NCI-H2107 (cell line): ENCODE measurements at regions not wholly inside any gene's neighbourhood (a gene's known extent, or its start where the extent isn't known, plus 50 kb on each side); places are given as distances from the start of the nearest gene placed in this dataset.

Experiments used
- DNase-seq: peaks from one replicate; lab custom pipeline; 2025; lab: John Stamatoyannopoulos, UW

- no peak for DNase-seq
These were observed 109.9 kb downstream of the AIPL1 start for GRCh38 chr17:6325051-6325450.

GRCh38 chr17:6323626-6324356 lies 111.1 kb downstream of the AIPL1 start:
- no peak for DNase-seq

GRCh38 chr17:6322316-6322715 lies 112.6 kb downstream of the AIPL1 start:
- DNase-seq = no peak

- DNase-seq = no peak
These were observed 120.6 kb downstream of the AIPL1 start for GRCh38 chr17:6314311-6314710.

- DNase-seq = no peak
These were observed 121.1 kb downstream of the AIPL1 start for GRCh38 chr17:6313835-6314234.

GRCh38 chr17:6306820-6307219 lies 128.1 kb downstream of the AIPL1 start:
- no peak for DNase-seq

GRCh38 chr17:6305613-6306360 lies 129.1 kb downstream of the AIPL1 start:
- no peak for DNase-seq

GRCh38 chr17:6304894-6305612 lies 129.9 kb downstream of the AIPL1 start:
- DNase-seq = no peak

- DNase-seq = no peak
These were observed 131.3 kb downstream of the AIPL1 start for GRCh38 chr17:6303664-6304063.

GRCh38 chr17:6299275-6299674 lies 135.6 kb downstream of the AIPL1 start:
- no peak for DNase-seq

GRCh38 chr17:6297960-6298359 lies 137.0 kb downstream of the AIPL1 start:
- no peak for DNase-seq

- no peak for DNase-seq
These were observed 137.8 kb downstream of the AIPL1 start for GRCh38 chr17:6297119-6297518.

GRCh38 chr17:6290488-6291196 lies 144.3 kb downstream of the AIPL1 start:
- no peak for DNase-seq

GRCh38 chr17:6286233-6286632 lies 148.7 kb downstream of the AIPL1 start:
- DNase-seq = no peak

- DNase-seq = no peak
These were observed 149.4 kb downstream of the AIPL1 start for GRCh38 chr17:6285486-6285885.

GRCh38 chr17:6279659-6280058 lies 155.3 kb downstream of the AIPL1 start:
- peak; percentile 27 for DNase-seq

GRCh38 chr17:6278376-6278775 lies 156.5 kb downstream of the AIPL1 start:
- DNase-seq = no peak

- no peak for DNase-seq
These were observed 158.2 kb downstream of the AIPL1 start for GRCh38 chr17:6276711-6277110.

- no peak for DNase-seq
These were observed 160.6 kb downstream of the AIPL1 start for GRCh38 chr17:6274310-6274709.

- no peak for DNase-seq
These were observed 165.4 kb downstream of the AIPL1 start for GRCh38 chr17:6269478-6269877.

- no peak for DNase-seq
These were observed 173.5 kb downstream of the AIPL1 start for GRCh38 chr17:6261466-6261865.

- DNase-seq = no peak
These were observed 175.0 kb downstream of the AIPL1 start for GRCh38 chr17:6259899-6260298.
